RKO (cell line): ENCODE measurements at regions not wholly inside any gene's neighbourhood (a gene's known extent, or its start where the extent isn't known, plus 50 kb on each side); places are given as distances from the start of the nearest gene placed in this dataset.

ENCODE experiments used
- DNase-seq: peaks from one replicate; pipeline ENCODE4 v3.0.0-alpha.2; 2016; ENCODE audit warnings: low spot score

- DNase-seq = no peak
Measured at GRCh38 chr14:82138431-82138830, 604.8 kb upstream of the SEL1L start.

DNA sequence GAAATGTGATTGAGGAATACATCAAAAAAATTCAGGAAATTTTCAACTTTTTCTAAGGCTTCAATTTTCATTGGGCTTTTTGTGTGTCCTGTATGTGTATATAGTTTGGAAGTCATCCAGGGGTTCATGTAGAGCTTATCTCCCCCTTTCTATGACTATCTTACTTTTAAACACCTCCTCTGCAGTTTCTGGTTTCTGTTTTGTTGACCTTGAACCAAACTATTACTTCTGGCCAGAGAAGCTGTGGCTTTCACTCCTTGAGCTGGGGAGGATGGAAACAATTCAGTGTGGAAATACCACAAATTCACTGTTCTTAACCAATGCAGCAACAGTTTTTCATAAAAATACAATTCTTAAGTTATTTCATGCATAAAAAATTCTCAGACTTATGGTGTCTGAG lies 613.2 kb upstream of the SEL1L start:
- DNase-seq = no peak

DNA sequence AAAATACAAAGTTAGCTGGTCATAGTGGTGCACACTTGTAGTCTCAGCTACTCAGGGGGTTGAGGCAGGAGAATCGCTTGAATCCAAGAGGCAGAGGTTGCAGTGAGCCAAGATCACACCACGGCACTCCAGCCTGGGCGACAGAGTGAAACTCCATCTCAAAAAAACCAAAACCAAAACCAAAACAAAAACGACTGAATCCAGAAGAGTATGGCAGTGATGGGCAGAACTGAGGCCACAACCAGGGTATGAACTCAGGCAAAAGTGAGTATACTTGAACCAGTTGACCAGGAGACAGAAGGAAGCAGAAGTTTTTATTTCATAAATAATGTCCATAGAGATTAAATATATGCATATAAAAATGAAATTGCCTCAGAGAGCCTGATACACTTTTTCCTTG lies 620.0 kb upstream of the SEL1L start:
- DNase-seq = no peak

- no peak for DNase-seq
Measured at GRCh38 chr14:82159624-82160023, 626.0 kb upstream of the SEL1L start.

- no peak for DNase-seq
Measured at GRCh38 chr14:82180139-82180538, 646.5 kb upstream of the SEL1L start.

- DNase-seq = no peak
Measured at GRCh38 chr14:82182646-82183045, 649.0 kb upstream of the SEL1L start.

GRCh38 chr14:82190742-82191141 lies 657.1 kb upstream of the SEL1L start:
- no peak for DNase-seq

GRCh38 chr14:82192387-82192786 lies 658.7 kb upstream of the SEL1L start:
- no peak for DNase-seq

DNA sequence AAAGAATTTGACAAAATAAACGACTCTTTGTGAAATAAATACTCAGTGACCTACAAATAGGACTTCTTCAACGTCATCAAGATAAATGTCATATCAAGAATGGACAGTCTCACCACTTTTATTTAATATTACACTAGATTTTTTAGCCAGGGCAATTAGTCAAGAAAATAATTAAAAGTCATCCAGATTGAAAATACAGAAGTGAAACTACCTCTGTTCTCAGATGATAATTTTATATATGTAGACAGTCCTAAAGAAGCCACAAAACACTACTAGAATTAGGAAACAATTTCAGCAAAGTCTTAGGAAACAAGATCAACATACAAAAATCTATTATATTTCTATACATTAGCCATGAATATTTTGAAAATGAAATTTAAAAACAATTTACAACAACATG lies 689.6 kb upstream of the SEL1L start:
- no peak for DNase-seq

DNA sequence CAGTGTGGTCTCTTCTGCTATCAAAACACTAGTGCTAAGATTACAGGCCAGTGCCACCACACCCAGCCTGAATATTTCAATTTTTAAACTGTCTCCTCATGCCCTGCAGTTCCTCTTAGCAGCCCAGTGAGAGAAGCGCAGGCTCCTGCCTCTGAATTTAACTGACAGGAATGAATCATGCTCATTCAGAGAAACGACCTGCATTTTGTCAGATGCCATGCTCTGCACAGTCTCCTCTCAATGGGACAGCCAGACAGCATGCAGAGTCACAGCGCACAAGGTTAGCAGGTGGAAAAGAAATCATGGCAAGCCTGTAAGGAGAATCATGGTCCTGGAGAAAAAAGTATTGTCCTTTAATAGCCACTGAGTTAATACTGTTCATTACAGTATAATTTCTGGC lies 691.0 kb upstream of the SEL1L start:
- no peak for DNase-seq

DNA sequence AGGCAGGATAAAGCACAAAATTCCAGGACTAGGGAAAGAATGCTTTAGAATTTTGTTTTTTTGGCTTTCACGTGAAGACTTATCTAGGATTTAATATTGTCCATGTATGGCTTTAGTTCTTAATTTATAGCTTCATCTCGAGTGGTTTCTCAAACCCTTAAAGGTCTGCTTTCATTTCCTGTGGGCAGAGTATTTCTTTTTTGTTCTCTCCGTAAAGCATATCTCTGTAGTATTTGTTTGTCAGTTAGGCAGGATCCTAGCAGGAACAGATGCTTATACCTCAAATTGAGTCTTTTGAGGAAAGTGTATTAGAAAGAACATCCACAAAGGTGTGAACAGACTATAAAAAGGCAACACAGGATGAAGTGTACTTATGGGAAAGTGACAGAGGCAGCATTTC lies 697.1 kb upstream of the SEL1L start:
- DNase-seq = no peak

DNA sequence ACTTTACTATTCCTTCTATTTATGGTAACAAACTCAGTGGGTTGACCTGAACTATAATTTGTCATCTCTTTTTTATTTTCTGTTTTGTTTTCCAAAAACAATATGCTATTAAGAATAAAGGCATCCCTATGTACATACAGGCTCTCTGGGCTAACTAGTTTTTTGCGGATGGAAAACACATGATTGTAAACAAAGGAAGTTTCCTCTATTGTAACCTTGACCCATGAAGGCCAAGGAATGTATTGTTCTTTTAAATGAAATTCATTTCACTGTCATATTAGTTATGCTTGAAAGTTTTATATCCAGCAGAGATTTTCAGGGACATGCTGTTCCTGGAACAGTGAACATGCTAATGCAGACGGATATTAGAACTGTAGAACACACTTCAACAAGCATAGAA lies 705.0 kb upstream of the SEL1L start:
- DNase-seq = no peak

DNA sequence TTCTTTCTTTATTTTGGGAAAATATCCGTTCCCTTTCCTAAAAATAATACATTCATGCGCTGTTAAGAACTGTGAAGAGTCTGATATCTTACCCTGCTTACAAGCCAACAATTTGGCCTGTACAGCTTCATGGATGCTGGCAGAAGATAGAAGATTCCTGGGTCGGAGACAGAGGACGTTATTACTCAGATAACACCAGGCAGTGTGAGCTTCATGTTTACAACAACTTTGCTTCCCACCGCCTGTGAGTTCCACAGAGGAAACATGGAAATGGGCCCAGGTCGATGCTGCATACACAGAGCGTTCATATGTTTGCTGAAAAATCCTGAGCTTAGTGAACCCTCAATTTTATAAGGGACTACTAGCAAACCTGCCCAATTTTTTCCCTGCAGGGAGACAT lies 705.6 kb upstream of the SEL1L start:
- no peak for DNase-seq

GRCh38 chr14:82244791-82245190 lies 711.1 kb upstream of the SEL1L start:
- DNase-seq = no peak

- no peak for DNase-seq
Measured at GRCh38 chr14:82251494-82251893, 717.8 kb upstream of the SEL1L start.

DNA sequence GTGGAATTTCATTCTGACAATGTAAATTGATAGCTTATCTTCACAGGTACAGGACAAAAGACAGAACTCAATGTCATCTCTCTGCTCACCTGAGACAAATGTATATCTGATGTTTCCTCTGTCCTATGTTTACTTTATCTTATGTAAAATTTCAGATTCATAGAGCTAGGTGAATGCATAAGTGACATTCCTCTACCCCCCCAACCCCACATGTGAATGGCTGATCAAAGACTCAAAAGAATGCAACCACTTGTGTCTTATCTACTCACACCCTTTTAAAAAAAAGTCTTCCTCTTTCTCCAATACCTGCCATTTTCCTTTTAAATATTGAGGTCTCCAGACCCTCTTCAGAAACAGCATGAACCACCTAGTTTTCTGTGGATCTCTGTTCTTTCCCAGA lies 736.6 kb upstream of the SEL1L start:
- no peak for DNase-seq

DNA sequence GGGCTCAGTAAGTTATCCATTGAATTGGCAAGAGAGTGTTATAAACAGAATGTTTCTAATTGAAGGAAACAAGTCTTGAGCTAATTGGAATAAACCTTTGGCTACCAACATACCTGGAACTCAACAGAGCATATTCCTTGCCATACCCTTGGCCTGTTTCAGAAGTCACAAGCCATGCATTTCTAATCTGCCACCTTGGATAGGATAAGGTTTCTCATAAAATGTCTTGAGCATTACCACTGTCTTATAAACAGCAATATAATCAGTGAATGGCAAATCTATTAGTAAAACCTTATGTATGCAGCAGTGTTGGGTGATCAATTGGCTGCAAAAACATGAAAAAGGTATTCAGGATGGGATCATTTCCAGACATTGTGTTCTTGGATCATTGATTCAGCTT lies 765.2 kb upstream of the SEL1L start:
- DNase-seq = no peak

DNA sequence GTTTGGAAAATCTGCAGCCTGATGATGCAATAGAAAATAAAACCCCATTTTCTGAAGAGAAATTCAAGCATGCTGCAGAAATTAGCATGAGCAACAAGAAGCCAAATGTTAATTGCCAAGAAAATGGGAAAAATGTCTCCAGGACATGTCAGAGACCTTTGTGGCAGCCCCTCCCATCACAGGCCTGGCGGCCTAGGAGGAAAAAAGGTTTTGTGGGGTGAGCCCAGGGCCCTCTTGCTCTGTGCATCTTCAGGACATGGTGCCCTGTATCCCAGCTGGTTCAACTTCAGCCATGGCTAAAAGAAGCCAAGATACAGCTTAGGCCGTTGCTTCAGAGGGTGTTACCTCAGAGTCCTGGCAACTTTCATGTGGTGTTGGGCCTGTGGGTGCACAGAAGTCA lies 775.5 kb upstream of the SEL1L start:
- no peak for DNase-seq

DNA sequence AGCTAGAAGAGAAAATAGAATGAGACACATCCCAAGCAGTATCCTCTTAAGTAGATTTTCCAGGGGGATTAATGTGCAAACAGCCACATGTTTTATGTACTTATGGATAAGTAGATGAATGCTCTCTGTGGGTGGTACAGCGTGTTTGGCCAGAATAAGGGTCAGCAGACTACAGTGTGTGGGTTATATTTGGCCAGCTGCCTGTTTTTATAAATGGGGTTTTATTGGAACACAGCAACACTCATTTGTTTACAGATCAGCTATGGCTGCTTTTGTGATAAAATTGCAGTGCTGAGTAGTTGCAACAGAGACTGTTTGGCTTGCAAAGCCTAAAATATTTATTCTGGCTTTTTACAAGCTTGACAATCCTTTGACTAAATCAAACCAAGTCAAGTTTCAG lies 780.2 kb upstream of the SEL1L start:
- no peak for DNase-seq

- no peak for DNase-seq
Measured at GRCh38 chr14:82328442-82328841, 794.8 kb upstream of the SEL1L start.

- no peak for DNase-seq
Measured at GRCh38 chr14:82341261-82341810, 807.7 kb upstream of the SEL1L start.

GRCh38 chr14:82342596-82342995 lies 808.9 kb upstream of the SEL1L start:
- DNase-seq = no peak

- no peak for DNase-seq
Measured at GRCh38 chr14:82345184-82345583, 811.5 kb upstream of the SEL1L start.

- no peak for DNase-seq
Measured at GRCh38 chr14:82354126-82354525, 820.5 kb upstream of the SEL1L start.

DNA sequence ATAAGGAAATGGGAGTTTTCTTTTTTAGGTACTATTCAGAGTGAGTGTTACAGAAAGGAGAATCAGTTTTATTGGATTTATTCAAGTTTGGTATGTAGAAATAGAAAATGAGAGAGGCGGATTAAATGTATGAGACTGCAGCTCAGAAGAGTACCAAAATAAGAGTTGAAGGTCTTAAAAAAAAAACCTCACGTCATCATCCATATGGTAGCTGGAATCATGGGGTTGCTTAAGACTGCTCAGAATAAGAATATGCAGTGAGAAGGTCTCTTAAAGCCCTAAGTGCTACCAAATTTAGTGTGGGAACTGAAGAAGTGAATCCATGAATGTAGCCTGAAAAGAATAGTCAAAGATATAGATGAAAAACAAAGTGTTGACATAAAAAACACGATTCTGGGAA lies 825.5 kb upstream of the SEL1L start:
- DNase-seq = no peak
